Ascending aorta (tissue), 2 donors: ENCODE measurements at regions not wholly inside any gene's neighbourhood (a gene's known extent, or its start where the extent isn't known, plus 50 kb on each side); places are given as distances from the start of the nearest gene placed in this dataset.
"Not testable (repeated sequence)": the region's sequence is repeated elsewhere in the genome, so short reads cannot be mapped to it uniquely, and the experiment has no call there.

Experiments used
- DNase-seq, 2 donors: peaks; one replicate each; pipeline ENCODE4 v3.0.0-alpha.2; 2019; ENCODE audit warnings: low spot score in 2 of 2
- H3K27ac ChIP-seq, 2 donors: fragments of 200-600 bp; sonication (generic); one replicate each; pipeline ENCODE4 v1.5.1; 2016 to 2017; ENCODE audit warnings: mild to moderate bottlenecking in 1 of 2
- H3K27me3 ChIP-seq: fragments of 200-600 bp; sonication (generic); one replicate; pipeline ENCODE4 v1.5.1; 2017
- H3K36me3 ChIP-seq, 2 donors: fragments of 200-600 bp; sonication (generic); one replicate each; pipeline ENCODE4 v1.5.1; 2016
- H3K4me1 ChIP-seq, 2 donors: fragments of 200-600 bp; sonication (generic); one replicate each; pipeline ENCODE4 v1.5.1; 2016 to 2017; ENCODE audit warnings: mild to moderate bottlenecking in 1 of 2
- H3K4me3 ChIP-seq, 2 donors: fragments of 200-600 bp; sonication (generic); one replicate each; pipeline ENCODE4 v1.5.1; 2016 to 2017; ENCODE audit warnings: mild to moderate bottlenecking in 1 of 2
- H3K9me3 ChIP-seq, 2 donors: fragments of 200-600 bp; sonication (generic); one replicate each; pipeline ENCODE4 v1.5.1; 2016
- CTCF ChIP-seq, 3 experiments: fragments of 200-600 bp in 2 of 3; fragments of 450-650 bp in 1 of 3; sonication (generic) in 2 of 3; IDR thresholded peaks; one replicate each; pipeline ENCODE4 v1.5.1; 2016 to 2019; ENCODE audit warnings: antibody characterized with exemption in 3 of 3, mild to moderate bottlenecking in 1 of 3, moderate library complexity in 1 of 3
- intact Hi-C: fragments of 100-400 bp; cut with DNase I; formaldehyde crosslinking; loops from one replicate; pipeline ENCODE4 v1.15.1; 2023

- no peak for DNase-seq
- intact Hi-C loops: no loop called here
- no peak overlapping the region for H3K4me3 ChIP-seq
- H3K4me1 ChIP-seq: no peaks in the 10 kb centered on the region
- no peak for TF ChIP-seq CTCF (IDR thresholded peaks at IDR 0.05)
- H3K27ac ChIP-seq: no peak overlapping the region
- H3K27me3 ChIP-seq: no peaks in the 10 kb centered on the region
- no peaks in the 10 kb centered on the region for H3K9me3 ChIP-seq
- no peaks in the 10 kb centered on the region for H3K36me3 ChIP-seq
Observed at GRCh38 chr6:15744818-15745402, 82.1 kb upstream of the DTNBP1 start.

- intact Hi-C loops, H3K27ac ChIP-seq, H3K4me3 ChIP-seq, H3K27me3 ChIP-seq, DNase-seq, H3K36me3 ChIP-seq, H3K9me3 ChIP-seq, H3K4me1 ChIP-seq: not testable (repeated sequence)
Observed at GRCh38 chr6:15742013-15742412, 79.2 kb upstream of the DTNBP1 start.

DNA sequence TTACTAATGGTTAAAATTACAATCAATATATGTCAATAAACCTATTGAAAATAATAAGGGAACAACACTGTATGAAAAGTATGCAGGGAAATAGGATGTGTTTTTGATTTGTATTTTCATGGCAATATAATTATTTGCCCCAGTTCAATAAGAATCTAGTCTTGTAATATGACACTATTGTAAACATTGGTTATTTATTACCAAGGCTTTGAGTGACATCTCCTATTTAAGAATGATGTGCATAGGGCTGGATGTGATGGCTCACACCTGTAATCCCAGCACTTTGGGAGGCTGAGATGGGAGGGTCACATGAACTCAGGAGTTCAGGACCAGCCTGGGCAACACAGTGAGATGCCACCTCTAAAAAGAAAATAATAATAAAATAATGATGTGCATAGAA is 78.6 kb upstream of the DTNBP1 start:
- Histone ChIP-seq H3K27ac (no peak overlapping the region), H3K36me3 (no peaks in the 10 kb centered on the region), H3K27me3 (no peaks in the 10 kb centered on the region), H3K9me3 (no peaks in the 10 kb centered on the region), H3K4me3 (no peak overlapping the region), H3K4me1 (no peaks in the 10 kb centered on the region)
- DNase-seq: no peak
- no peak for TF ChIP-seq CTCF (IDR thresholded peaks at IDR 0.05)
- intact Hi-C loops: no loop called here

DNA sequence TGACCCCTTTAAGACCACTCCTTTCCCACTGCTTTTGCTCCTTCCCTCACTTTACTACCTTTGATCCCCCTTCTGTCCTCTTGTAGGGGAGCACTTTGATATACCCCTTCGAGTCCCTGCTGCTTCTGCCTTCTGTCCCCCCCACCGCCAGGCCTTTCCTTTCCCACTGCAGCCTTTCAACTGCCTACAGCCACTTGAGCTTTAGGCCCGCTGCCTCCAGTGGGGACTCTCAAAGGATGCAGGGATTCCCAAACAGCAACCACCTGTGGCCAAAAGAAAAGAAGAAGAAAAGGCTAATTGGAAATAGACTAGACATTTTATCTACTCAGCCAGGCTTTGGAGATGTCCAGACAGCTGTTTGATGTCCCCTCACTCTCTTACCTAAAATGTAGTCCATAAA is 77.0 kb upstream of the DTNBP1 start:
- H3K4me1 ChIP-seq: no peaks in the 10 kb centered on the region
- intact Hi-C loops: no loop called here
- no peaks in the 10 kb centered on the region for H3K36me3 ChIP-seq
- no peaks in the 10 kb centered on the region for H3K27me3 ChIP-seq
- no peak overlapping the region for H3K27ac ChIP-seq
- TF ChIP-seq CTCF (IDR thresholded peaks at IDR 0.05): no peak
- H3K4me3 ChIP-seq: no peak overlapping the region
- no peaks in the 10 kb centered on the region for H3K9me3 ChIP-seq
- no peak for DNase-seq

- DNase-seq: no peak
- no peak overlapping the region for H3K27ac ChIP-seq
- intact Hi-C loops: no loop called here
- TF ChIP-seq CTCF (IDR thresholded peaks at IDR 0.05): no peak
- H3K4me1 ChIP-seq: no peaks in the 10 kb centered on the region
- H3K27me3 ChIP-seq: no peaks in the 10 kb centered on the region
- no peak overlapping the region for H3K4me3 ChIP-seq
- H3K36me3 ChIP-seq: no peaks in the 10 kb centered on the region
- no peaks in the 10 kb centered on the region for H3K9me3 ChIP-seq
Observed at GRCh38 chr6:15739353-15739752, 76.5 kb upstream of the DTNBP1 start.

DNA sequence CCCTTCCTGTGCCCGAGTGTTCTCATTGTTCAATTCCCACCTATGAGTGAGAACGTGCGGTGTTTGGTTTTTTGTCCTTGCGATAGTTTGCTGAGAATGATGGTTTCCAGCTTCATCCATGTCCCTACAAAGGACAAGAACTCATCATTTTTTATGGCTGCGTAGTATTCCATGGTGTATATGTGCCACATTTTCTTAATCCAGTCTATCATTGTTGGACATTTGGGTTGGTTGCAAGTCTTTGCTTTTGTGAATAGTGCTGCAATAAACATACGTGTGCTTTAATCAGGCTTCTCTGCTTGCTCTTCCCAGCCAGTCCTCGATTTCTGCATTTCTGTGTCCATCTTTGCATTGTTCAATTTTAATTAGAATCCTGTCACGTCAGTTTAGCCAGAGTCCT is 75.4 kb upstream of the DTNBP1 start:
- H3K4me3 ChIP-seq, H3K36me3 ChIP-seq, intact Hi-C loops, H3K4me1 ChIP-seq, DNase-seq, H3K9me3 ChIP-seq, H3K27ac ChIP-seq, H3K27me3 ChIP-seq: not testable (repeated sequence)

- no peak overlapping the region for H3K4me3 ChIP-seq
- intact Hi-C loops: no loop called here
- H3K4me1 ChIP-seq: no peaks in the 10 kb centered on the region
- no peak for TF ChIP-seq CTCF (IDR thresholded peaks at IDR 0.05)
- no peak overlapping the region for H3K27ac ChIP-seq
- no peak for DNase-seq
- no peaks in the 10 kb centered on the region for H3K27me3 ChIP-seq
- H3K9me3 ChIP-seq: no peaks in the 10 kb centered on the region
- no peaks in the 10 kb centered on the region for H3K36me3 ChIP-seq
Observed at GRCh38 chr6:15736297-15736696, 73.5 kb upstream of the DTNBP1 start.
